GM19467 (cell line): ENCODE measurements at regions not wholly inside any gene's neighbourhood (a gene's known extent, or its start where the extent isn't known, plus 50 kb on each side); places are given as distances from the start of the nearest gene placed in this dataset.

Source experiments
- ATAC-seq: cut with Tn5 transposase; IDR thresholded peaks from one replicate; pipeline ENCODE4 v1.9.1; 2021; ENCODE audit warnings: mild to moderate bottlenecking, moderate library complexity; ENCODE audit not compliant: unreplicated experiment

DNA sequence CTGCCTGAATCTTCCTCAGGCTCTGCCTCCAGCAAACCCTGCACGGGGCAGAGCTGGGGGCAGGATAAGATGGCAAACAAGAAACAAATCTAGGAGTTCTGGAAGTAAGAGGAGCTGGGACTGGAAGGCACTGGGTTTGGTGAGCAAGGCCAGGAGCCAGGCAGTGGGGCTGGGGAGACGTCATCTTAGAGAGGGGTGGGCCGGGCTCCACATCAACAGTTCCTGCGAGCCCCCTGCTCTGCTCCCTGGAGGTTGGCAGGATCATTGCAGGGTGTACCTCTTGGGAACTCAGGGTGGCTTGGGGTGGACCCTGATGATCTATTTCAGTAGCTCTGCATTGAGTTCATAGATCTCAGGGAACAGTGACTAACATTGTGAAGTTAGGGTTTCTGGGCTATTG lies 87.3 kb upstream of the PRR23E start:
- no peak for ATAC-seq

DNA sequence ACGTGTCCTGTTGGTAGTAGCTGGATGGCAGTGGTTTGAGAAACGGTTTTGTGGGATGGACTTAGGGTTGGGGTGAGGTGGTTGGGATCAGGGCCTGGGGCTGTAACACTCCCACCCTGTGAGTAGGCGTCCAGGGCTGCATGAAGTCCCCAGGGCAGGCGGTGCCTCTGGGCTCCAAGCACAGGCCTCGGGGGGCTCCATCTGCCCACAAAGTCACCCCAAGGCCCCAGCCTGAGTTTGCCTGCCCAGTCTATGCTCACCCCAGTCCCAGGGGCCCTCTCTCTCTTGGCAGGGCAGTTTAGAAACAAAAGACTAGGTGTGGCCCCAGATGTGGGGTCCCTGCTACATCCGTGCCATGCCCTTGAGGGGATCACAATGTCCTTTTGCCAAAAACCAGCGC lies 86.9 kb upstream of the PRR23E start:
- no peak for ATAC-seq

DNA sequence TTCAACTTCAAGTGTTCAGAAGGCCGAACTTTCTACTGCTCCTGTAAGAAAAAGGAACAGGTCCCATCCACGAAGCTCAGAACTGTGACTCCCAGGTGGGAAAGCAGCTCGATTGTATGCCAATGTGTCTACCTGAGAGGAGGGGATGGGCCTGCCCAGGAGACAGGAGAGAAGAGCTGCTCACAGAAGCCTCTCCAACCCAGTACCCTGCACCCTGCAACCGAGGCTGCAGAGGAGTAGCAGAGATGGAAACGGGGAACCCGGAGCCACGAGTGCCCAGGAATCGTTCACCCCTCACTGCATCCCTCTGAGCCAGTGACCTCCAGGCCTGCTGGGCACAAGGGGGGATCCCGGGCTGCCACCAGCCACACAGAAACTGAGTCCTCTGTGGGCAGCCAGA lies 86.5 kb upstream of the PRR23E start:
- no peak for ATAC-seq

DNA sequence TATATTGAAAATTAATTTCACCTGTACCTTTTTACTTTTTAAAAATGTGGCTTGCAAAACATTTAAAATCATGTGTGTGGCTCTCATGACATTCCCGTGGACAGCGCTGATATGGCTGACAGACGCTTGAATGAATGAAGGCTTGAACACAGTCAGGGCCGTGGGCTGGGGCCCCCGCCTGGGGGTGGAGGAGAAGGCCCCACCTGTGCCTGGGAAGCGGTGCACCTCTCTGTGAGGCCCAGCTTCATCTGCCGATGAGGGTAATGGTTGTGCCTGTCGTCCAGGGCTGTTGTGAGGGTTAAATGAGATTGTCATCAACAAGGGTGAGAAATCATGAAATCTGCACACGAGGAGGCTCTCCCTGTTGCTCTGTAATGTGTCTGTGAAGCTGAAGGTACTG lies 85.9 kb upstream of the PRR23E start:
- no peak for ATAC-seq

DNA sequence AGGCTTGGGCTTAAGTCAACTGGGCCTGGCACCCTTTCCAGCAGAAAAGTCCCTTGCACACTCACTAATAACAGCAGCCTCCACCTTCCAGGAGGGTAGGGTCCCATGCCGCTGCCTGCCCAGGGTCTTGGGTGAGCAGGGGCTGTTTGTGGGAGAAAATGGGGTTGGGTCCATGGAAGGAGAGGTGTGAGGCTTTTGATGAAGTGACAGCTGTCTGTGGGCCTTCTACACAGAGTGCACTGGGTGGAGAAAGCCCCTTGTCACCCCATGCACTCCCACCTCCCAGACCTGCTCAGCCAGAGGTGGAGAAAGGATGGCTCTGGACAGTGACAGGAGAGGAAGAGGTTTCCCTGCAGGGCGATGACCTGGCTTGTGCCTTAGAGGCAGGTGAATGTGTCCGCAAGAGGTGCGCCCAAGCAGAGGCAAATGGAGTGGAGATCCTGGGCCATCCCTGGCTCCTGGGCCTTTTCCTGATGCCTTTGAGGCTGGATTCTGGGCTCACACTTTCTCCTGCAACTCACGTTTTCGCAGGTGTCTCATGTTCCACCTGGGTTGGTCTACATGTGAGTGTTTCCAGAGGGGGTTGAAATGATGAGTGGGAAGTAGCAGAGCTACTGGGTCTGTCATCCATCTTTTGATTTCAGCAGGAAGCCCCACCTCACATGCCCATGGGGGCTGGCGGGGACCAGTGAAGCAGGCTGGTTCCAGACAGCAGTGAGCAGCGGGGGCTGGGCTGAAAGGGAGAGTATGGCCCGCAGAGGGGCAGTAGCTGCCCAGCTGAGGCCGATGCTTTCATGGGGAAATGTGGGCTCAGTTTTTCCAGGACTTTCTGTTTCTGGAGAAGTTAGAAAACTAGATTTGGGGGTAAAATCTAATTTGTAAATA lies 85.2 kb upstream of the PRR23E start:
- no peak for ATAC-seq

DNA sequence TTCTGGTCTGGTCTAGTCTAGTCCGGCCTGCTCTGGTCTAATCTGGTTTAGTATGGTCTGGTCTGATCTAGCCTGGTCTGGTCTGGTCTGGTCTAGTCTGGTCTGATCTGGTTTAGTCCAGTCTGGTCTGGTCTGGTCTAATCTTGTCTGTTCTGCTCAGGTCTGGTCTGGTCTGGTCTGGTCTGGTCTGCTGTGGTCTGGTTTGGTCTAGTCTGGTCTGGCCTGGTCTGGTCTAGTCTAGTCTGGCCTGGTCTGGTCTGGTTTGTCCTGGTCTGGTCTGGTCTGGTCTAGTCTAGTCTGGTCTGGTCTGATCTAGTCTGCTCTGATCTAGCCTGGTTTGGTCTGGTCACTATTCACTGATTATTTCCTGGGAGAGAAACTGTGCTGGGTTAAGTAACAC lies 84.1 kb upstream of the PRR23E start:
- no peak for ATAC-seq

DNA sequence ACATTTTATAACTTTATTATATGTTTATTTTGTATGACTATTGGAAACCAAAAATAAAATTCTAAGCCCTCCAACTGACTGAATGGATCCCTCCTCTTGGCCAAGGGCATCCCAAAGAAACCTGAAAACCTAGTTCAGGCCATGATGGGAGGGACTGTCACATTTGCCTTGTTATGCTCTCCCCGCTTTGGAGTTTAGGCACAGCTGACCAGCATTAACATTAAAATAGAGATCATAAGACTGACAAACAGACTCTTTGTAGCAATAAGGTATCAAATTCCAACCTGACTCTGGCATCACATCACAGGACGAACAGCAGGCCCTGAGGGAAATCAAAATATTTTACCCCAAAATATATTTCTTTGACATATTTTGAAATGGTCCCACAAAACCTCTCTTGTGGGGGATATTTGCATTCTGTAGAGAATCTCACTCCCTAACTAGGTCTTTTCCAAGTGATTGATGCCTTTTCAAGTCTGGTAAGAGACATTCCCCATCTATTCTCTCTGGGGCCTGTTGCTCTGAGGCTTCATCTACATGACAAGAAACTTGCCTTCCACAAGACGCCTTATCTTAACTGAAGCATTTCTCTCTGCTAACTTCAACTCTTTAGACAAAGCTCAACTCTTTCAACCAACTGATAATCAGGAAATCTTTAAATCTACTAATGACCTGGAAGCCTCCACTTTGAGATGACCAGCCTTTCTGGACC lies 81.8 kb upstream of the PRR23E start:
- ATAC-seq = no peak

DNA sequence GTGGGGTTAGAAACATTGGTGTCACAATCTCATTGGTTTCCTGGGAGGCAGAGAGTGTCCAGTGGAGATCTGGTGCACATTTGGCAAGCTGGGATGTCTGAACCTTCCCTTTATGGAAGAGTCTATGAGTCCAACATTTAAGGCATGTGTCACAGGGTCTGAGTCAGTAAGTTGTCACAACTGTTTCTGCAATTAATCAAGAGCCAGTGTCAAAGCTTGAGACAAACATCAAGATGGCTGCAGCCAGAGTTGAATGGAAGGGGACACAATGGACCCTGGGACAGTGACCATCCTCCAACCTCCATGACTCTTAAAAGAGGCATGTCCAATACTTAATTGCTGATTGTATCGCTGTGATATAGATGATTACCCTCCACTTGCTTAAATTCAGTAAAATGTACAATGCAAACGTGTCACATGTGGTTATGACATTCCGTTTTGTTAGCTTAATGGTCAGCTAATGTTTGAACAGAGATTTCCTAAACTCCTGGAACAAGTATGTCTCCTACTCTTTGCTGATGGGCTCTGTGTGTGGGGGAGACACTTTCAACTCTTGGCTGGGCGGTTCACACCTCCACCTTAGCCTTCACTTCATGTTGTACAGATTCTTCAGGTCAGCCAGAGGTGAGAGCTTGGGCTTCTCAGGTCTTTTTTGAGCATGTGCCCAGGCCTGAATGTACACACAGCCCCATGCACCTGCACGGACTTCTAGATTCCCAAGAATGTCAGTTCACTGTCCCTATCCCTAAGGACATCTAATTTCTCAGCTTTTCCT lies 79.9 kb upstream of the PRR23E start:
- no peak for ATAC-seq

DNA sequence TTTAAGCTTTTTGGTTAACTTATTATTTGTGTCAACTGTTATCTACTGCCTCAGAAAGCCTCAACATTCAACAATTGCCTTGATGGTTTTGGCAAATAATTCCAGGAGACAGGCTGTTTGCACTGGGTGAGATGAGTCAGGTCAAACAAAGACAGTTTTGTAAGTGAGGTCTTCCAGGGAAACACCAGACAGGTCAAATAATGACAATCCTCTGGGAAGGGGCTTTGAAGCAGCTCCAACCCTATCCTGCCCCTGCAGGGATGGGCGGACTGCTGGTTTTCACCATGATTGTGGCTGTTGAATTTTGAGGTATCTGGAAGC lies 79.4 kb upstream of the PRR23E start:
- no peak for ATAC-seq

DNA sequence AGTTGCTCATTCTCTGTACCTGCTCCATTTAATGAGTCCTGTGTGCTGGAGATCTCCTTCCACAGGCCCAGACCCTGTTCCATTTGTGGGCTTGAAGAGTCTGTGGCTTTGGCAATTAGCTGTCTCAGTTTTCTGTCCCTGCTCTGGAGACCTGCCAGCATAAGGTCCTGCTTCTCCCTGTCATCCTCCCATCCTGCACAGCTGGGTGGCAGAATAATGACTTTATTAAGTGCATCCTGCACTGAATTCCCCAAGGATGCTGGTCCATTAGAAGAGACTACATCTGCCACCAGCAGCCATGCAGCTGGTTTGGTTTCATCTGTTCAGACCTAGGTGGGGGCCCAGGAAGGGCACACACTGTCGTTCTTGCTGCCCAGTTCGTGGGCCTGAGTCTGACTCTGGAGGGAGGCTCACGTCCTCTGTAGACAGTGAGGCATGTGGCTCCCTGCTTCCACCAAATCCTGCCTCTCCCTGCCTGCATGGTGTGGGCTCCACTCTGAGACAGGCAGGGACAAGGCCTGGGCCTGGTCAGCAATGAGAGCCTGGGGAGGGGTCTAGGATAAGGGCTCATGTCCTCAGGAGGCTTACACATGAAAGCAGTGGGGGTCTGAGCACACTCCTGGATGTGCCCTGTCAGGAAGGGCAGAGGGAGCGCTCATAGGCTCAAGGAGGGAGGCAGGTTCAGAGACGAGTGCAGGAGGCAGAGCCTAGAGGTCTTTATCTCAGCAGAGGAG lies 78.4 kb upstream of the PRR23E start:
- ATAC-seq = no peak

DNA sequence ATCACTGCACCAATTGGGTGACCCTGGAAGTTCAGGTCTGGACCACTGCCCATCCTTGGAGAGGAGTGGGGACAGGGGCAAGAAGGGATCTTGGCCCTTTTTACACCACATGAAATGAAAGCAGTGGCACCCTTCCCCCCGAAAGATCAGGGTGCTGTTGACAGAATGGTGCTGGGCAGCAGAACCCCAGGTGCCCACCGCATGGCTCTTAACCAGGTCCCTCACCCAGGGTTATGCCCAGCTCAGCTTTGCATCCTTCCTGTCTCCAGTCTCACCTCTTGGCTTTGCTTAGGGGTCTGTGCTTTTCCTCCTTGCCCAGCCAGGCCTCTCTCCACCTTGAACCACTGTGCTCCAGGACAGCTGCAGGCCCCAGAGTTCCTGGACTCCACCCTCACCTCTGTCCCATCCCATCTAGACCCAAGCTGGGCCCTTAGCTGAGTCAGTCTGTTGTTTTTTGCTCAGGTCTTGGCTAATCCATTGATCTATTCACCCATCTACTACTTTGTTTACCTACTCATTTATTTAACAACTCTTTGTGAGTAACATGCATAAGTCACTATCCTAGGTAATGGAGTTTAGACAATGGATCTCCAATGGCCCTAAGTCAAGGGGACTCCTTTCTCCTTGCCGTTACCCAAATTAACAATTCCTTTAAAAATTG lies 77.1 kb upstream of the PRR23E start:
- ATAC-seq = no peak

DNA sequence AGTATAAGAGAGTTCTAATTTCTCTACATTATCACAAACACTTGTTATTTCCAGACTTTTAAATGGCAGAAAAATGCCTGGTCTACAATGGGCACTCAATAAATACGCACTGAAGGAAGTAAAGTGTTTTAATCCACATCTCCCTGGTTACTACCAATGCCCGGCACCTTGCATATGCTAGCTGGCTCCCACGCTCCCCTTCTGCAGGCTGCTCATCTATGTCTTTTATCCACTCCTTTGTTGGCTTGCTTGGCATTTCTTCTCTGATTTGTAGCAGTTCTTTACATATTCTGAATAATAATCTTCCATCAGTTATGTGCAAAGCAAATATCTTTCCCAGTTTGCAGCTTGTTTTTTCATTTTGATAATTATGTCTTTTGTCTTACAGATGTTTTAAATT lies 74.6 kb upstream of the PRR23E start:
- no peak for ATAC-seq

DNA sequence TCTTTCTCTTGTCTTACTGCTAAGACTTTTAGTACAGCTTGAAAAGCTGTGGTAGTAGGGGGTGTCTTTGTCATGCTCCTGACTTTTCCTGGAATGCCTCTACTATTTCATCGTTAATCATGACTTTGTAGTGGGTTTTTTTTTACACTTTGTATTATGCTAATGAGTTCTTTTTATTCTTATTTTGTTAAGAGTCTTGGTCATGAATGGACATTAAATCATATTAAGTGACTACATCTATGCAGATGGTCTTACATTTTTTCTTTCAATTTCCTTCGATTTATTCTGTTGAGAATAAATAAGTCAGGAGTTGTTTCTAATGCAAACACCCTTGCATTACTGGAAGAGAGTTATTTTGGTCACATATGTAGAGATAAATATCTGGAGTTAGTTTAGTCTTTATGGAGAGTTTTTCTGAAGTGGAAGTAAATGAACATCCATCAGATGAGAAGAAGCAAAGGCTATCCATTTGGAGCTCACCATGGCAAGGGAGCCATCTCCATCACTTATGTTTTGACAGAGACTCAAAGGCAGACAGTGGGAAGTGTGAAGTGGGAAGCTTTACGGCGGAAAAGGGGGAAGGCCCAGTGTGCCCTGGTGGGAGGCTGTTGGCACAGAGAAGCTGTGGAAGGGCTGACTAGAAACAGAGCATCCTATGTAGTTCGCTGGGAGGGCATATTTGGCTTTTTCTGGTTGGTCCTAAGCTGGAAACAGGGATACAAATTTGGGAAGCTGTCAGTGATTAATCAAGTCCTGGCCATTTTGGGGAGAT lies 73.1 kb upstream of the PRR23E start:
- no peak for ATAC-seq

DNA sequence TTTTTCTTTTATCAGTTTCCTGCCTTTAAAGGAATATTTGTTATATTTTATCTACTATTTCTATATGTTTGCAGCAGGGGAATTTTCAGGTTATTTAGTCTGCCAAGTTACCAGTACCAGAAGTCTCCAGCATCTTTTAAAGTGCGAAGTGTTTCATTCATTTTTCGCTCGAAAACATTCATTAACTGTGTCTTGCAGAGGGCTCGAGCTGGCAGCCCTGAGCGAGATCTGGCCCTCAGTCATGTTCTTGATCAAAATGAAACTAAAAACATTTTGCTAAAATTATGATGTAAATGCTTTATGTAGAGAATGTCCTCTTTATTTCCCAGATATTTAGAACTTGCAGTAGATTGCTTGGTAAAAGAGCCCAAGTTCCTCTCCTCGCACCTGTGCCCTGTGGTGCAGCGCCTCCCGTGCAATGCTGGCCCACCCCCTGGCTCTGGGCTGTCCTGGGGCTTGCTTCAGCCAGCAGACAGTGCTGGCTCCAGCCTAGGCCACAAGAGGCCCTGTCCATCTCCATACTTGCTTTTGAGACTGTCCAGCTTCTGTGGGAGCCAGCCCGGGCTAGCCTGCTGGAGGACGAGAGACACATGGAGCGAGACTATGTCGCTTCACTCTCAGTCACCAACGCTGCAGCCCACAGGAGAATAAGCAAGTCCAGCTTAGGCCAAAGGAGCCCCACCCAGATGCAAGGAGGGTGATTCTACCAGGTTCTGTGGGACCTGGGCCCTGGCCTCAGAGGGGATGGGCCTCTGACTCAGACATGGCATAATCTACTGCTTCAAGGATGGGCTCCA lies 71.9 kb upstream of the PRR23E start:
- ATAC-seq = no peak

DNA sequence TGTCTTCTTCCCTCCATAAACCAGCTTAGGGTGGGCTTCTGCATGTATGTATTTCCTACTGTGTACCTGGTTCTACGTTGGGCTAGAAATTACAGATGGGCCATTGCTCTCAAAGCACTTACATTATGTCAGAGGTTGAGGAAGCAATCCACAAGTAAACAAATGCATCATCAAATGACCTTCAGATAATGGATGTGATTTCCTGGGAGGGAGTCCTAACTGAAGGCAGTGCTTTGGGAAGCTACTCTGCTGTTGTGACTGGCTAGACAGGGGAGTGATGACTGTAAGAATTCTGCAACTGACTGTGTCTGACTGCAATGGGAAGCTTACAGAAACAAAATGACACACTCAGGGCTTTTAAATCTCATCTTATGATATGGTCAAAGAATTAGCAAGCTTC lies 71.0 kb upstream of the PRR23E start:
- no peak for ATAC-seq

DNA sequence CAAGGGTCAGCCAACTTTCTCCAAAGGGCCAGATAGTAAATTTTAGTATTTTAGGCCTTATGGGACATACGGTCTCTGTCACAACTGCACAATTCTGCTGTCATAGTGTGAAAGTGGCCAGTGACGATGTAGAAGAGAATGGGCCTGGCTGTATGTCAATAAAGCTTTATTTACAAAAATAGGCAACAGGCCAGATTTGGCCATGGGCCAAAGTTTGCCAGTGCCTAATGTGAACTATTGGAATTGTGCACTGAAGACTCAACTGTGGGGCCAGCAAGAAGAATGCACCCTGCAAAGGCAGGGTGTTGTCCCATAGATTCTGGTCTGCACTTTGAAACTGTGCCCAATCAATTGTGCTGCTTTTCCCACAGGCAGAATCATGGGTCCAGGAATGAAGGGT lies 69.4 kb upstream of the PRR23E start:
- no peak for ATAC-seq

DNA sequence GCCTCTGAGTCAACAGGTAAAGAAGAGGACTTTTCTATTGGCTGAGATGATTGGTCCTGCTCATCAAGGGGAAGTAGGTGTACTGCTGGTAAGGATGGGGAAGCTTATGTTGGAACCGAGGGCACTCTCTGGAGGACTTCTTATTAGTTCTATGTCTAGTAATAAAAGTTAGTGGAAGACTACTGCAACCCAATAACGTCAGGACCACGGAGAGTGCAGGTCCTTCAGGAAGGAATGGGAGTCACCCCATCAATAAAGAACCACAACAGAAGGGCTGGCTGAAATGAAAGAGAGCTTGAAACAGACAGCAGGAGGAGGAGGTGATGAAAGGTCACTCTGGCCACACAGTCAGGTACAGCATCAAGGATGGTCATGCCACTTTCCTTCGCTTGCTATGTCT lies 68.8 kb upstream of the PRR23E start:
- no peak for ATAC-seq

DNA sequence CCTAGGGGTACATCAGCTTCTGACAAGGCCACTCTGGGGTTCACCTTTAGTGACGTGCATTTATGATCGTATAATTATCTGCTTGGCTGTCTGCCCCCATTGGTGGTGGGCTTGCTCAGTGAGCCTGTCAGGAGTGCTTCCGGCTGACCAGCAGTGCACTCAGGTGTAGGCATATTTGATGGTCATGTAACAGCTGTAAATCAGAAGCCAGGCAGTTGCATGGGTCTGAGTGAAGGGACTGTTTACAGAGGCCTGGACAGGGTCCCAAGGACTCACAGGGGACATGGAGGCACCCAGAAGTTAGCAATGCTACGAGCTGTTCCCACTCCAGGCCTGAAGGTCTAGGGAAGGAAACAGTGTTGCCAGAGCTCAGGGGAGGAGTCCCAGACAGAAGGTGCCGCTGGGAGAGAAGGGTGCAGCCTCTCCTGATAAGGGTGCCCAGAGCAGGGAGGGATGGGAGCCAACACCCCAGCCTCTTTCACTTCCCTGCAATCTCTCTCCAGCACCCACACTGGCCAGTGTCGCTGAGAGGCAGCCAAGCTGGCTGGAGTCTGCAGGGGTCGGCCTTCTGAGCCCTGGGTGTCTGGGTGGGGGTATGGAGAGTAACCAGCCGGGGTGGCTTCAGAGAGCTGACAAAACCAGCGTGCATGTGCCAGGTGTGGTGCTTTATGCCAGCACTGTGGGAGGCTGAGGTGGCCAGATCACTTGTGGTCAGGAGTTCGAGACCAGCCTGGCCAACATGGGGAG lies 61.3 kb upstream of the PRR23E start:
- ATAC-seq = no peak
